HG03558 (cell line): ENCODE measurements at regions not wholly inside any gene's neighbourhood (a gene's known extent, or its start where the extent isn't known, plus 50 kb on each side); places are given as distances from the start of the nearest gene placed in this dataset.

Source experiments
- ATAC-seq: cut with Tn5 transposase; IDR thresholded peaks from one replicate; pipeline ENCODE4 v1.9.1; 2021; ENCODE audit warnings: moderate number of reproducible peaks; ENCODE audit not compliant: unreplicated experiment; ENCODE audit errors: extremely low read depth

GRCh38 chr5:2282893-2283292 is 400.2 kb upstream of the IRX4 start:
- no peak for ATAC-seq

- no peak for ATAC-seq
Observed at GRCh38 chr5:2282034-2282690, 399.4 kb upstream of the IRX4 start.

GRCh38 chr5:2281446-2281845 is 398.7 kb upstream of the IRX4 start:
- ATAC-seq, result no peak

DNA sequence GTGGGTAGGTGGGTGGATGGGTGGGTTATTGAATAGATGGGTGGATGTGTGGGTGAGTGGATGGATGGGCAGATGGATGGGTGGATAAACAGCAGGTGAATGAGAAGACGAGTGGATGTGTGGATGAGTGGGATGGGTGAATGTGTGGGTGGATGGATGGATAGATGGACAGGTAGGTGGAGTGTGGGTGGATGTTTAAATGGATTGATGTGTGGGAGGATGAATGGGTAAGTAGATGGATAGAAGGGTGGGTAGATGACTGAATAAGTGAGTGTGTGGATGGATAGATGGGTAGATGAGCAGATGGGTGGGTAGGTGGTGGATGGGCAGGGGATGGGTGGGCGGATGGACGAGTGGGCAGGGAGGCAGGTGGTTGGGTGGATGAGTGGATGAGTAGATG is 397.6 kb upstream of the IRX4 start:
- ATAC-seq, result no peak

GRCh38 chr5:2278825-2279456 is 396.2 kb upstream of the IRX4 start:
- no peak for ATAC-seq

DNA sequence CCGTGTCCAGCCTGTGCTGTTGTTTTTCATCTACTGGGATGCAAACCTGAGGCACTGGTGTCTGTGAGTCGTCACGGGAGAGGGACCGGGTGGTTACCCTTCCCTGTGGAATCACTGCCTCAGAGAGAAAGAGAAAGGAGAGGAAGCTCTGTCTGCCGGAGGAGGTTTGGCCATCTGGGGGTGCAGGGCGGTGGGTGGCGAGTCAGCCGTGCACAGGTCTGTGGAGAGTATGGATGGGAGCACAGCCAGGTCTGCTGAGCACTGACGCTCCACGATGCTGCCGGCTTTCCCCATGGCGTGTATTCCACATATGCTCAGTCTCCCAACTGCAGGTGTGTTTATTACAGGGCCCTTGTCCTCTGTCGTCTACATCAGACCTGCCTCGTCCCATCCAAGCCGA is 395.2 kb upstream of the IRX4 start:
- ATAC-seq, result no peak

- no peak for ATAC-seq
Observed at GRCh38 chr5:2276101-2276500, 393.4 kb upstream of the IRX4 start.

DNA sequence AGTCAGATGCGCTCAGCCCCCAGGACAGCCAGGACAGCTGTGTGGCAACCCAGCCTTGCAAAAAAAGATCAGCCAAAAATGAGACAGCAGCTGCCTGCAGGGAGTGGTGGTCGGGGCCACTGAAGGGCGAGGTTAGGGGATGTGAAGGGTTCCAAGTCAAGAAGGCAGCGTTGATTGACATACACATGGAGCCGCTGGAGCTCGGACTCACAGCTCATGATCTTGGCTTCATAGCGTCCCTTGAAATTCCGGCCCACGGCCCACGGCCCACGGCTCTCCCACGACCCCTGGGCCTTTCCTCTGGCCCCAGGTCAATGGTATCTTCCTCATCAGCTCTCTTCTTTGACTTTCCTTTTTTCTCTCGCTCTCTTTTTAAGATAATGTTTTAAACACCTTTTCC is 390.0 kb upstream of the IRX4 start:
- no peak for ATAC-seq

DNA sequence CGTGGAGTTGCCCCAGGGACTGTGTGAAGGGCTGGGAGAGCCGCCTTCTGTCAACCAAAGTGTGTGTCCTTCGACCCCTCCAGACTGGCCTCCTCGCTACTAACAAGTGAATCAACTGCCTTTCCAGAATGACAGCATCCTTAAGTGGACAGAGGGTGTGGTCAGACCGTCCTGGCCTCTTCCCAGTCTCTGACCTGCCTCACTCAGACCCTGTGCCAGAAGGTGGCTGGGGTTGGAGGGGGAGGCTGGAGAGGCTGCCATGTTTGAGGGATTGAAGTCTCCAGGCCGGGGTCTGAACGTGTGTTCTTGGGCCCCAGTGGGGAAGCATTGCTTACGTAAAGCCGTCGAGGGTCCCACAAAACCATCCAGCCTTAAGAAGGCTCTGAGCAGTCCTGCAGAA is 389.3 kb upstream of the IRX4 start:
- ATAC-seq, result no peak

DNA sequence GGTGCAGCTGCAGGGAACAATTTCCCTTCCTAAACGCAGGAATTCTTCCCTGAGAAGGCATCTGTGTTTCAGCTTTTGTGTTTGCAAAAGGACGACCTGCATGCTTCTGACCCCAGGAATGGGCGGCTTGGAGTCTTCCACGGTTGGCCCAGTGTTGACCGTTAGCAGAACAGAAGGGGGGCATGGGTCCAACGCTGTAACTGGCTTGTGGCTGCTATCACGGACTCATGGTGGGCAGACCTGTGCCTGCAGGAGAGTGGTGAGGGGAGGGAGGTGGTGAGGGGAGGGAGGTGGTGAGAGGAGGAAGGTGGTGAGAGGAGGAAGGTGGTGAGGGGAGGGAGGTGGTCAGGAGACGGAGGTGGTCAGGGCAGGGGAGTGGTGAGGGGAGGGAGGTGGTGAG is 388.6 kb upstream of the IRX4 start:
- ATAC-seq, result no peak

DNA sequence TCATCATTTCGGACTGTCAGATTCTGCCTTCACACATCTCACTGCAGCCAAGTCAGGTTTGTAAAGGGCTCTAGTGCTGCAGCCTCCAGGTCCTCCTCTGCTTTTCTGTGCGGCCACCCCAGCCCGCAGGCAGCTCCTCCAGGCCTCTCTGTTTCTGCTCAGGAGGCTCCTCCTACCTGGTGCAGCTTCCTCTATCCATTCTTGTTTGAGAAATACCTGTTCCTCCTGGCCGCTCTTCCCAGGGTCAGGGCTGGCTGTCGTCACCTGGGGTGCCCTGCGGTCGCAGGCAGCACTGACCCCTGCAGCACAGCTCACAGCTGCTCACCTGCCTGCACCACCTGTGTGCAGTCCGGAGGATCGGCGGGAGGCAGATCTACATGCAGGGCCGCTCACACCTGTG is 387.7 kb upstream of the IRX4 start:
- ATAC-seq, result no peak

DNA sequence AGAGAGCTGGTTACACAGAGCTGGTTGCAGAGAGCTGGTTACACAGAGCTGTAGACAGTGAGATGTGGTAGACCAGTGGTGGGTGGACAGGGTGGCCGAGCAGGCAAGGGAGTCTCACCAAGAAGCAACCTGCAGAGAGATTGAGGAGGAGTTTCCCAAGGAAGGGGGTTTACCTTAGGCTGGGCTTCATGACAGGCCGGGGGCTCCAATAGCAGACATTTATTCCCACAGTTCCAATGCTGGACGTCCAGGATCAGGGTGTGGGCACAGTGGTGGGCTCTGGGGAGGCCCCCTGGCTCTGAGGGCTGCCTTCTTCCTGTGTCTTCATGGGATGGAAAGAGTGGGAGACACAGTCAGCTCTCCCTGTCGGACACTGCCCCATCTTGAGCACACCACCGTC is 386.9 kb upstream of the IRX4 start:
- no peak for ATAC-seq

DNA sequence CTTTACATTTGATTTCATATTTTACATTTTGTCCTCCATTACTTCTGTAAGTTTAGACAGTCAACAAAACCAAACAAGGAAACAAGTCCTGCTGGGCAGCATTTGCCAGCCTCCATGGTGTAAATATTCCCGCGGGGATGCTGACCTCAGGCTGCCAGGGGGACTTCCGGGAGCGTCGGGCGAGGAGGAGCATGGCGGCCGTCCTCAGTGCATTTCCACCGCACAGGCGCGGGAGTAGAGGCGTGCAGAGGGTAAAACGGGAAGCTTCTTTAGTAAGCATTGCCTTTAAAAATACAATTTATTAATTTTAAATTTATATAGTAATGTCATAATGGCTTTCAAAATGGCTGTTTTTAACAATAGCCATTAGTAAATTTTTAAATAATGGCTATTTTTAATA is 385.3 kb upstream of the IRX4 start:
- no peak for ATAC-seq

DNA sequence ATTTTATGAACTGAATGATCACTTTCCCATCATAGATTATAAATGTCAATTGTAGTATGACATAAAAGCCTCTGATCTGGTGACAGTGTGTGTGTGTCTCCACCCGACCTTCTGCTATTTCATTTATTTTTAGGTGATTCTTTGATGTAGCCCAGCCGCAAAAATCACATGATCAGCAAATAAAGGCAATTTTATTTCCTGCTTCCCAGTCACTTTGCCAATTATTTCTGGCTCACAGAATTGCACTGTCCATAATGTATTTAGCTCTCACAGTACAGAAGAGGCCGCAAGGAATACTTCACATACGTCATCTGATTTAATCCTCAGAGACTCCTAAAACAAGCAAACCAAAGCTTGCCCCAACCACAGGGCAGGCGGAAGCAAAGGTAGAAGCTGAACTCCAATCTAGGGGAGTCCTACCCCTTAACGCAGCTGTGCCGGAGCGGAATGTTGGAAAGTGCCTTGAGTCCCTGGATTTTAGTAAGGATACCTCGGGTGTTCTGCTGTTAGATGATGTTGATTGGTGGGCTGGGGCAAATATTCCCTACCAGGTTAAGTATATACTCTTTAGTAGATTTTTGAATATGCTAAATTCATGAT is 384.0 kb upstream of the IRX4 start:
- ATAC-seq, result no peak

- no peak for ATAC-seq
Observed at GRCh38 chr5:2265341-2265740, 382.6 kb upstream of the IRX4 start.

DNA sequence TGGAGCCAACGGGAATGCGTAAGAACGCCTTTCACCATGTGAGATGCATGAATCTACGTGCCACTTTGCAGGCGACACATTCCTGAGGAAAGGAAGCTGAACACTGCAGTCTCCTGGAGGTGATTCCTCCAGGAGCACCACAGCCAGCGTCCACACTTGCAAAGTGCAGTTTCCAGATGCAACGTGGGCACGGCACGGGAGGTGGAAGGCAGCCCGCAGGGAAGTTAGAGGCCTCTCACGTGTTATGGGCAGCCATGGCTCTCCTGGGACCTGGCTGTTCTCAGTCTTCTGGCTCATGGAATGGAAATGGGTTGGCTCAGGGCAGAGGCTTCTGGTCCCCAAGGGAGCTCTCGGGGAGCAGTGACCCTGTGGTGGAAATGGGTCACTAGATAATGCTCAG is 381.0 kb upstream of the IRX4 start:
- ATAC-seq, result no peak

DNA sequence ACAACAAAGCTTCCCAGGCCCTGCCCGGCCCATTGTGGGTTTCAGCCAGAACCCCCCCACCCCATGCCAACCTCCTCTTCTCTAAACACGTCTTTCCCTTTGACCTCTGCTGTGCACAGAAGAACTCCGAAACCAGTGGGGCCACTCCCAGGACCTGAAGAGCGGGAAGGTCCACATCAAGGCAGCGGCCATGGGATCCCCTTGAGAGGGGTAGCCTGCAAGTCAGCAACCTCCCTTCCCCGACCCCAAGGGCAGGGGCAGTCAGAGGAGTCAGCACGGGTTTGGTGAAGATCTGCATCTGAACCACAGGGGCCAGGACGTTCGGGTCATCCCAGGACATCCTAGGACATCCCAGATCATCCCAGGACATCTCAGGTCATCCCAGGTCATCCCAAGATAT is 379.9 kb upstream of the IRX4 start:
- no peak for ATAC-seq

GRCh38 chr5:2261004-2261703 is 378.4 kb upstream of the IRX4 start:
- ATAC-seq, result no peak

GRCh38 chr5:2260211-2261003 is 377.7 kb upstream of the IRX4 start:
- ATAC-seq, result no peak

DNA sequence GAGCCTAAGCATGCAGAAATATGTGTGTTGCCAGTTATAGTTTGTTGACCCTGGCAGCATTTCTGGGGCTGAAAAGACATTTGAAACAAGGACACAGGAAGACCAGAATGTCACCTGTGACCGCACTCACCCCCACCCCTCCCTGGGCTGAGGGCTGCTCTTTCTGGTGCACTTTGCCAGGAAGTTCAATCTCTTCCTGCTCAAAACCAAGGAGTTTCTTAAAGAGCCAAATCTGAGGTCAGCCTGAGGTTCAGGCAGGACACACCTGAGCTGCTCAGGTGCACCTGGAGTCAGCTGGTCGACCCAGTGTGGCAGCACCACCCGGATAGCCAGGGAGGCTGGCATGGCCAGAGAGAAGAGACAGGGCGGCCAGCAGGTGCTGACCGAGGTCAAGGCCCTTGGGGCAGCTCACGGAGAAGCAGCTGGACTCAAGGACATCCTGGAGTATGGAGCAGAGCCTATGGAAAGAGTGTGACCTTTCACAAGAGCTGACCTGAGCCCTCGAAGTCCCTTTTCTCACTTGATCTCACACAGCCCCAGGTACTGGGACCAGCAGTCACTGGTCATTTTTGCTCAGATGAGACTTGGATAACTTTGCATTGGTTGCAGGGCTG is 376.9 kb upstream of the IRX4 start:
- ATAC-seq, result no peak
